ENCODE measurements at regions not wholly inside any gene's neighbourhood (a gene's known extent, or its start where the extent isn't known, plus 50 kb on each side); places are given as distances from the start of the nearest gene placed in this dataset.
A peak's percentile ranks its signal among the peaks of the same experiment; 100 is the strongest.

DNA sequence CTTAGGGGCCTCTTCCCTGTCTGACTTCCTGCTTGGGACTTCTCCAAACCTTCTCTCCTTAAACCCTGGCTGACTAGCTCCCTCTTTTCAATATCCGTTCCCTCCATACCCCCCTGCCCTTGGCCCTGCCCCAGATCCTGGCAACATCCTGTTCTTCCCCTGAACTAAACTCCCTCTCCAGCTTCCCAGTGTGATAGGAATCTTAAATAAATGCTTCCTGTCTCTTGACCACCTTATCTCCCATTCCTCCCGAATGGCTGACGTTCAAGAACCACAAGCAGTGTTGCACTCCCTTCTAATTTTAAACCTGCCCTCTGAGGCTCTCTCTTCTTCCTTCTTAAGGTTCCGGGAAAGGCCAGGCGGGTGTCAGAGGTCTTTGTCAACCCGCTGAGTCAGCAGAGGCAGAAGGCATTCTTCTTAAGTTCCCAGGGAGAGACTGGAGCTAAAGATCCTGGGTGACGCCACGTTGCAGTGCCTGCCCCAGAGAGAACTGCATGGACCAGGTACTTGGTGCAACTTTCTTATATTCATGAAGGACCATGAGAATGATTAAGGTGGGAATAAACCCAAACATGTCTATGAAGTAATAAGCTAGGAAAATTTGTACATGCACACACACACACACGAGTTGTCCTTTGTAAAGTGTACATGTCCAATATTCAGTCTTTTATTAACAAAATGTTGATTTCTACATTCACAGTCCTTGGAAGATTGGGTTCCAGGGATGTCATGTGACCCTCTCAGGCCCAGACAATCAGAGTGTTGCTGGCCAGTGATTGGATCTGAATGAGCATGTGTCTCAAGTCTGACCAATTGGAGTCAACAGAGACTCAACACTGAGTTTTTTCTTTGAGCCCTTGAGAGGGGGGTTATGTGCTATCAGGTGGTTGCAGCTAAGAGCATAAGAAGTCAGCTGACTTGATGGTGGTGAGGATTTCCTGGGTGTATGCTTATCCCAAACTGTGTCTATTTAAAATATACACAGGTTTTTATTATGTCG, 420.2 kb upstream of the TBX3 start:
- Histone ChIP-seq H3K56ac (replicated peaks; ENCODE audit: insufficient read length, low read depth, low read length) (no peak overlapping the region), H3K4ac (replicated peaks; ENCODE audit: insufficient read length, low read depth, low read length) (no peak overlapping the region), H3K27ac (ENCODE audit: low read depth, low read length) (no peak overlapping the region), H2BK120ac (replicated peaks; ENCODE audit: low read depth, low read length) (no peak overlapping the region), H3K79me1 (ENCODE audit: low read depth, low read length) (no peaks in the 10 kb centered on the region), H3K23me2 (ENCODE audit: low read depth, low read length) (no peaks in the 10 kb centered on the region), H3K23ac (ENCODE audit: insufficient read length) (no peak overlapping the region), H3K9me3 (ENCODE audit: insufficient read depth in 2 of 2, low read depth in 1 of 2, low read length in 1 of 2) (no peaks in the 10 kb centered on the region), H3K4me2 (ENCODE audit: insufficient read depth in 1 of 2, low read depth in 2 of 2, low read length in 2 of 2) (no peak overlapping the region), H2BK20ac (ENCODE audit: low read length) (no peak overlapping the region), H3K4me1 (replicated peaks in 1 of 4; ENCODE audit: control insufficient read depth in 3 of 4, insufficient read depth in 4 of 4, low read length in 3 of 4) (no peaks in the 10 kb centered on the region), H4K20me1 (replicated peaks in 1 of 2; ENCODE audit: control insufficient read depth in 1 of 2, insufficient read depth in 2 of 2, low read length in 2 of 2) (no peaks in the 10 kb centered on the region), H4K91ac (replicated peaks; ENCODE audit: insufficient read length, low read length) (no peak overlapping the region), H4K5ac (ENCODE audit: insufficient read length, low read depth, low read length) (no peak overlapping the region), H2AFZ (ENCODE audit: low read length) (peak overlapping the region; percentile 32; the same call in 1 of the 2 replicates), H3K79me2 (ENCODE audit: control insufficient read depth in 1 of 2, insufficient read depth in 2 of 2, low read length in 2 of 2) (no peaks in the 10 kb centered on the region), H2BK12ac (ENCODE audit: low read depth, low read length) (no peak overlapping the region), H3K36me3 (ENCODE audit: control insufficient read depth in 2 of 4, insufficient read depth in 4 of 4, low read length in 3 of 4) (no peaks in the 10 kb centered on the region), H3K9ac (replicated peaks in 1 of 4; ENCODE audit: extremely low read depth in 1 of 4, low read depth in 3 of 4, low read length in 3 of 4) (no peak overlapping the region), H2BK15ac (ENCODE audit: low read length) (no peak overlapping the region), H3K27me3 (replicated peaks in 1 of 4; ENCODE audit: control insufficient read depth in 3 of 4, extremely low read depth in 1 of 4, insufficient read depth in 3 of 4, low read length in 3 of 4) (no peaks in the 10 kb centered on the region), H3K4me3 (ENCODE audit: extremely low read depth in 1 of 4, insufficient read depth in 2 of 4, low read depth in 3 of 4, low read length in 4 of 4) (no peak overlapping the region), H2AK5ac (ENCODE audit: low read depth, low read length) (no peak overlapping the region), H4K8ac (ENCODE audit: extremely low read depth, insufficient read depth, low read length) (no peak overlapping the region), H3K14ac (ENCODE audit: insufficient read length) (no peak overlapping the region), H3K18ac (ENCODE audit: extremely low read depth, low read length) (no peak overlapping the region), H2BK5ac (ENCODE audit: low read depth, low read length) (no peak overlapping the region)
- no peak for DNase-seq (ENCODE audit: low read depth in 1 of 2, low spot score in 2 of 2)
- 89% methylated on average over 10 of the region's 10 CpGs; no CpG with 5 or more reads in 1 of the 2 experiments for WGBS, 2 experiments (ENCODE audit: extremely low coverage in 1 of 2, insufficient coverage in 1 of 2, insufficient read length in 1 of 2, insufficient replicate concordance in 2 of 2, low coverage in 1 of 2, low lambda C conversion rate in 2 of 2, missing lambda C conversion rate in 1 of 2)
- CTCF ChIA-PET (ENCODE audit: partially characterized antibody): interaction anchor here (1.5 kb wide), 1 partner anchor 12 kb away, joined by 3 read pairs; no protein-coding TSS in a partner anchor
- POLR2A ChIA-PET (ENCODE audit: partially characterized antibody): no interaction called here
- no peak for FAIRE-seq
- TF ChIP-seq MAFK (IDR thresholded peaks at IDR 0.05; ENCODE audit: low read depth, low read length): peak; percentile 43; the same call in 1 of the 2 replicates
- TF ChIP-seq TAF1 (IDR thresholded peaks at IDR 0.05; ENCODE audit: low read depth, low read length): no peak

Measured in H1 (cell line).